Endothelial cell of umbilical vein (primary cell): ENCODE measurements at regions not wholly inside any gene's neighbourhood (a gene's known extent, or its start where the extent isn't known, plus 50 kb on each side); places are given as distances from the start of the nearest gene placed in this dataset.

Source experiments
- BruUV-seq: library from RNA; stranded (reverse); fragments of 400-500 nt; replicated peaks from 2 replicates; lab custom pipeline; 2021; lab: Mats Ljungman, UMichigan
- CTCF ChIA-PET: fragments of 300-600, 350-600 bp; sonication (Branson Sonifier 250); formaldehyde crosslinking; loops from one replicate; lab custom pipeline; 2021; ENCODE audit warnings: antibody characterized with exemption, inconsistent platforms; lab: Charles Lee
- POLR2A ChIA-PET: fragments of 300-600, 350-600 bp; sonication (Branson Sonifier 250); formaldehyde crosslinking; loops from one replicate; lab custom pipeline; 2021; ENCODE audit warnings: antibody characterized with exemption, inconsistent platforms; lab: Charles Lee
- DNase-seq: peaks from one replicate; pipeline ENCODE4 v3.0.0-alpha.2; 2011; ENCODE audit warnings: low read depth, low spot score
- FAIRE-seq: peaks from 2 replicates; lab custom pipeline; 2011; peaks lifted over from hg19 to GRCh38; lab: Jason Lieb, UNC
- H2AFZ ChIP-seq: 2 replicates; pipeline ENCODE4 v1.6.0; 2012; ENCODE audit warnings: low read depth, low read length, control low read depth, inconsistent platforms
- H3K27ac ChIP-seq: 2 replicates; pipeline ENCODE4 v1.5.1; 2011; ENCODE audit warnings: low read depth, mild to moderate bottlenecking, control low read depth, low read length, moderate library complexity; ENCODE audit not compliant: insufficient read depth
- H3K27me3 ChIP-seq, 2 experiments: 2 replicates each; pipeline versions ENCODE4 v1.6.0 to v1.6.1; 2011; ENCODE audit warnings: low read length in 2 of 2, mixed read lengths in 1 of 2; ENCODE audit not compliant: control insufficient read depth in 2 of 2, insufficient read depth in 2 of 2
- H3K36me3 ChIP-seq, 2 experiments: 2 replicates in 1 of 2; 3 replicates in 1 of 2; pipeline ENCODE4 v1.5.1; 2011; ENCODE audit warnings: low read length in 2 of 2, mild to moderate bottlenecking in 1 of 2, moderate library complexity in 1 of 2; ENCODE audit not compliant: control insufficient read depth in 2 of 2, insufficient read depth in 2 of 2; ENCODE audit errors: extremely low read depth in 1 of 2
- H3K4me1 ChIP-seq: 3 replicates; pipeline ENCODE4 v1.5.1; 2011; ENCODE audit warnings: mild to moderate bottlenecking, low read length; ENCODE audit not compliant: control insufficient read depth, insufficient read depth; ENCODE audit errors: extremely low read depth
- H3K4me2 ChIP-seq: 2 replicates; pipeline ENCODE4 v1.6.1; 2011; ENCODE audit warnings: low read length, control low read depth, mixed read lengths; ENCODE audit not compliant: insufficient read depth
- H3K4me3 ChIP-seq, 3 experiments: fragments of 200-600 bp in 1 of 3; sonication (generic), shearing (Covaris generic) in 1 of 3; replicated peaks in 1 of 3; 2 replicates each; pipeline ENCODE4 v1.5.1; 2011 to 2016; ENCODE audit warnings: control low read depth in 3 of 3, low read length in 3 of 3, mild to moderate bottlenecking in 2 of 3, inconsistent platforms in 1 of 3, low read depth in 1 of 3, moderate library complexity in 1 of 3; ENCODE audit not compliant: insufficient read depth in 1 of 3
- H3K79me2 ChIP-seq: 2 replicates; pipeline ENCODE4 v1.6.0; 2012; ENCODE audit warnings: low read length, inconsistent platforms; ENCODE audit not compliant: control insufficient read depth, insufficient read depth
- H3K9ac ChIP-seq: replicated peaks from 2 replicates; pipeline ENCODE3; 2011; ENCODE audit warnings: low read length, control low read depth; ENCODE audit not compliant: insufficient read depth; ENCODE audit errors: extremely low read depth
- H3K9me1 ChIP-seq: replicated peaks from 3 replicates; pipeline ENCODE4 v1.6.0; 2011; ENCODE audit warnings: mild to moderate bottlenecking, low read length; ENCODE audit not compliant: control insufficient read depth, insufficient read depth; ENCODE audit errors: extremely low read depth
- H3K9me3 ChIP-seq: replicated peaks from 2 replicates; pipeline ENCODE4 v1.5.1; 2012; ENCODE audit warnings: low read length, inconsistent platforms; ENCODE audit not compliant: control insufficient read depth, insufficient read depth
- H4K20me1 ChIP-seq: replicated peaks from 2 replicates; pipeline ENCODE3; 2011; ENCODE audit warnings: mild to moderate bottlenecking, low read length; ENCODE audit not compliant: control insufficient read depth, insufficient read depth; ENCODE audit errors: extremely low read depth
- EZH2 ChIP-seq: IDR thresholded peaks from 2 replicates; pipeline ENCODE4 v1.6.1; 2012; ENCODE audit warnings: borderline replicate concordance, low read depth, mild to moderate bottlenecking, moderate library complexity, low read length, inconsistent platforms; ENCODE audit not compliant: severe bottlenecking
- FOS ChIP-seq: IDR thresholded peaks from 2 replicates; pipeline ENCODE4 v1.6.1; 2011; ENCODE audit warnings: mild to moderate bottlenecking, low read length, moderate library complexity, borderline replicate concordance; ENCODE audit not compliant: insufficient read depth
- GATA2 ChIP-seq: IDR thresholded peaks from 2 replicates; pipeline ENCODE4 v1.7.0; 2011; ENCODE audit warnings: low read depth, mild to moderate bottlenecking, moderate library complexity, mixed read lengths, low read length; ENCODE audit not compliant: insufficient read length, insufficient read depth
- JUN ChIP-seq: IDR thresholded peaks from 2 replicates; pipeline ENCODE4 v1.6.1; 2011; ENCODE audit warnings: borderline replicate concordance, low read depth; ENCODE audit not compliant: insufficient read length, insufficient read depth
- MYC ChIP-seq: IDR thresholded peaks from one replicate; pipeline ENCODE4 v1.6.1; 2011; ENCODE audit warnings: mild to moderate bottlenecking, low read depth, low read length
- POLR2A ChIP-seq: IDR thresholded peaks from 2 replicates; pipeline ENCODE4 v1.6.1; 2012; ENCODE audit warnings: low read depth, mild to moderate bottlenecking, control low read depth, low read length
- POLR2AphosphoS5 ChIP-seq: IDR thresholded peaks from 2 replicates; pipeline ENCODE4 v1.6.1; 2012; ENCODE audit warnings: low read depth, mild to moderate bottlenecking, control low read depth, low read length, moderate library complexity; ENCODE audit not compliant: insufficient read depth
- dilution Hi-C: fragments of 300-500 bp; cut with MboI; formaldehyde crosslinking; loops from one replicate; pipeline ENCODE4 v1.15.0; 2019; ENCODE audit warnings: low sequenced_read_pairs; ENCODE audit not compliant: extremely low pct_ligation_motif_present
- intact Hi-C: fragments of 100-400 bp; cut with micrococcal nuclease; formaldehyde crosslinking; loops from one replicate; pipeline ENCODE4 v1.10.0; 2022
- TF ChIP-seq, protein P1 (sequence below), 2 donors: IDR thresholded peaks; 1 replicate in 1 of 2; 2 replicates in 1 of 2; pipeline ENCODE4 v1.5.1; 2011; ENCODE audit warnings: low read length in 2 of 2, mild to moderate bottlenecking in 2 of 2, moderate library complexity in 2 of 2, control low read depth in 1 of 2, inconsistent platforms in 1 of 2, low read depth in 1 of 2; ENCODE audit not compliant: insufficient read depth in 1 of 2; ENCODE audit errors: extremely low read depth in 1 of 2
- TF ChIP-seq, protein P2 (sequence below): IDR thresholded peaks from 2 replicates; pipeline ENCODE4 v1.6.1; 2011; ENCODE audit not compliant: insufficient read depth, insufficient read length

DNA sequence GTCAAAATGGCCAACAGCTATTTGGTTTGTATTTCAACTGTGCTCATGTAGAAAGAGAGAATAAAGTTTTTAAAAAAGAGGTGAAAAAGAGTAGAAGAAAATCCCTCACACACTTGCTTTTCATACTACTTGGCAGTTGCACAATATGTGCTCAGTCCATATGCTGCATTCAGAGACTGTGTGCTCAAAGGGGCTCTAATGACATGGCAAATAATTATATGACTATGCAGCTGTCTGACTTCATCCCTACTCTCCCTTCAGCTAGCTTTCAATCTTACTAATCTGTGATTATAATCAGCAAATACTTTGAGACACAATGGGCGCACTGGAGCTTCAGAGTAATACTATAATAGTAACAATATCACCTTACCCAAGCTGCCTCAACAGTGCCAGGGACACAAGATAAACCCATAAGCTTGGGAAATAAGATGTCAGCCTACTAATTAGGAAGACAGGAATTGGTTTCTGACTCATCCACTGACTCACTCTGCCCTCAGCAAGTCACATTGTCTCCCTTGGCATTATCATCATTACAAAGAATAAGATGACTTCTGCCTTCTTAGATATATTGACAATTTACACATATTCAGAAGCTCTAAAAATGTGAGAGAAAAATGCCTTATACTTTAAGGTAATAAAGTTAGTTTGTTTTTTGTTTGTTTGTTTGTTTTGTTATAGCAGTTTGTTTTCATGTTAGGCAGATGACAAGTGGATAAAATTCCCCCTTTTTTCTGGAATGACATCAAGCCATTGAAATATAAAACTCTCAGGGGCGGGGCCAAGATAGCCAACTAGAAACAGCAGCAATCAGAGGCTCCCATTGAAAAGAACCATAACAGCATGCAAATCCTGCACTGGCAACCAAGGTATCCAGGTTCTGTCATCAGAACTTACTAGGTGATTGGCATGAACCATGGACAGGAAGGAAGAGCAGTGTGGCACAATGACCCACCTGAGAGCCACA is 311.6 kb downstream of the FAM133A start:
- CTCF ChIA-PET = no interaction called here

More for the DNA sequence above, 311.6 kb downstream of the FAM133A start:
- Histone ChIP-seq H3K9me3 (no peaks in the 10 kb centered on the region), H4K20me1 (no peaks in the 10 kb centered on the region), H3K27me3 (no peaks in the 10 kb centered on the region), H3K36me3 (no peaks in the 10 kb centered on the region), H3K27ac (no peak overlapping the region), H3K4me3 (no peak overlapping the region), H2AFZ (no peak overlapping the region), H3K9me1 (no peaks in the 10 kb centered on the region), H3K4me2 (no peak overlapping the region), H3K9ac (no peak overlapping the region), H3K4me1 (no peaks in the 10 kb centered on the region), H3K79me2 (no peaks in the 10 kb centered on the region)
- FAIRE-seq = no peak
- no TSS peak for BruUV-seq
- dilution Hi-C loops (no loop called here), intact Hi-C loops (no loop called here)
- POLR2A ChIA-PET = no interaction called here
- no peak for TF ChIP-seq FOS
- TF ChIP-seq POLR2AphosphoS5 = no peak
- TF ChIP-seq, protein P1, sequence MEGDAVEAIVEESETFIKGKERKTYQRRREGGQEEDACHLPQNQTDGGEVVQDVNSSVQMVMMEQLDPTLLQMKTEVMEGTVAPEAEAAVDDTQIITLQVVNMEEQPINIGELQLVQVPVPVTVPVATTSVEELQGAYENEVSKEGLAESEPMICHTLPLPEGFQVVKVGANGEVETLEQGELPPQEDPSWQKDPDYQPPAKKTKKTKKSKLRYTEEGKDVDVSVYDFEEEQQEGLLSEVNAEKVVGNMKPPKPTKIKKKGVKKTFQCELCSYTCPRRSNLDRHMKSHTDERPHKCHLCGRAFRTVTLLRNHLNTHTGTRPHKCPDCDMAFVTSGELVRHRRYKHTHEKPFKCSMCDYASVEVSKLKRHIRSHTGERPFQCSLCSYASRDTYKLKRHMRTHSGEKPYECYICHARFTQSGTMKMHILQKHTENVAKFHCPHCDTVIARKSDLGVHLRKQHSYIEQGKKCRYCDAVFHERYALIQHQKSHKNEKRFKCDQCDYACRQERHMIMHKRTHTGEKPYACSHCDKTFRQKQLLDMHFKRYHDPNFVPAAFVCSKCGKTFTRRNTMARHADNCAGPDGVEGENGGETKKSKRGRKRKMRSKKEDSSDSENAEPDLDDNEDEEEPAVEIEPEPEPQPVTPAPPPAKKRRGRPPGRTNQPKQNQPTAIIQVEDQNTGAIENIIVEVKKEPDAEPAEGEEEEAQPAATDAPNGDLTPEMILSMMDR (IDR thresholded peaks at IDR 0.05; ENCODE audit: extremely low read depth in 1 of 2, insufficient read depth in 1 of 2, low read depth in 1 of 2, low read length in 2 of 2) = no peak
- no peak for TF ChIP-seq JUN
- TF ChIP-seq MYC = no peak
- no peak for TF ChIP-seq GATA2
- no peak for TF ChIP-seq POLR2A
- TF ChIP-seq, protein P2, sequence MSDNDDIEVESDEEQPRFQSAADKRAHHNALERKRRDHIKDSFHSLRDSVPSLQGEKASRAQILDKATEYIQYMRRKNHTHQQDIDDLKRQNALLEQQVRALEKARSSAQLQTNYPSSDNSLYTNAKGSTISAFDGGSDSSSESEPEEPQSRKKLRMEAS = no peak
- TF ChIP-seq EZH2 = no peak
- no peak for DNase-seq
